Stomach (tissue), 8 donors: ENCODE measurements at regions not wholly inside any gene's neighbourhood (a gene's known extent, or its start where the extent isn't known, plus 50 kb on each side); places are given as distances from the start of the nearest gene placed in this dataset.

Experiments
- DNase-seq, 2 donors: peaks; one replicate each; pipeline versions ENCODE4 v3.0.0 to v3.0.0-alpha.2; 2013 to 2019
- H3K27ac ChIP-seq, 5 donors: fragments of 200-600 bp in 4 of 5; sonication (generic) in 4 of 5; one replicate each; pipeline ENCODE4 v1.5.1; 2013 to 2019; ENCODE audit warnings: mild to moderate bottlenecking in 1 of 5, moderate library complexity in 1 of 5
- H3K27me3 ChIP-seq, 3 donors: fragments of 200-600 bp; sonication (generic); one replicate each; pipeline ENCODE4 v1.5.1; 2017 to 2019; ENCODE audit warnings: mixed run types in 1 of 3
- H3K36me3 ChIP-seq, 4 donors: fragments of 200-600 bp; sonication (generic); 1 replicate in 3 of 4; 2 replicates in 1 of 4; pipeline ENCODE4 v1.5.1; 2016 to 2019
- H3K4me1 ChIP-seq, 4 donors: fragments of 200-600 bp; sonication (generic); one replicate each; pipeline ENCODE4 v1.5.1; 2016 to 2019
- H3K4me3 ChIP-seq, 4 donors: fragments of 200-600 bp; sonication (generic) in 3 of 4; one replicate each; pipeline ENCODE4 v1.5.1; 2016 to 2019; ENCODE audit warnings: mild to moderate bottlenecking in 1 of 4
- H3K9me3 ChIP-seq, 4 donors: fragments of 200-600 bp; sonication (generic); one replicate each; pipeline ENCODE4 v1.5.1; 2016 to 2019
- EP300 ChIP-seq: sonication (generic); formaldehyde crosslinking; IDR thresholded peaks from one replicate; pipeline ENCODE4 v1.6.1; 2017; ENCODE audit warnings: antibody characterized with exemption
- POLR2A ChIP-seq, 4 donors: fragments of 450-650 bp; IDR thresholded peaks; one replicate each; pipeline ENCODE4 v1.6.1; 2016; ENCODE audit warnings: antibody characterized with exemption in 4 of 4, control low read depth in 2 of 4, mild to moderate bottlenecking in 1 of 4, moderate library complexity in 1 of 4
- POLR2AphosphoS5 ChIP-seq, 3 donors: sonication (generic); formaldehyde crosslinking; IDR thresholded peaks; one replicate each; pipeline ENCODE4 v1.6.1; 2016; ENCODE audit warnings: antibody characterized with exemption in 3 of 3
- WGBS, 5 donors: extraction: QIAGEN DNeasy Blood & Tissue Kit in 3 of 5; methylation state at CpG; one replicate each; pipeline versions ENCODE4 v1.1.5 to v1.1.7; 2013 to 2018; 5-methylcytosine and 5-hydroxymethylcytosine counted together
- intact Hi-C: fragments of 100-400 bp; cut with DNase I; formaldehyde crosslinking; loops from one replicate; pipeline ENCODE4 v1.15.1; 2023; ENCODE audit warnings: low total_unique reads
- TF ChIP-seq, protein P1 (sequence below), 7 experiments: fragments of 450-650 bp in 4 of 7; fragments of 200-600 bp in 3 of 7; sonication (generic) in 3 of 7; IDR thresholded peaks; one replicate each; pipeline ENCODE4 v1.5.1; 2016 to 2019; ENCODE audit warnings: antibody characterized with exemption in 7 of 7, control low read depth in 2 of 7, mild to moderate bottlenecking in 1 of 7
- donor health status: healthy with polysubstance abuse.
- donor health status: Bipolar disorder and iron deficiency.
- donor health status: healthy.

DNA sequence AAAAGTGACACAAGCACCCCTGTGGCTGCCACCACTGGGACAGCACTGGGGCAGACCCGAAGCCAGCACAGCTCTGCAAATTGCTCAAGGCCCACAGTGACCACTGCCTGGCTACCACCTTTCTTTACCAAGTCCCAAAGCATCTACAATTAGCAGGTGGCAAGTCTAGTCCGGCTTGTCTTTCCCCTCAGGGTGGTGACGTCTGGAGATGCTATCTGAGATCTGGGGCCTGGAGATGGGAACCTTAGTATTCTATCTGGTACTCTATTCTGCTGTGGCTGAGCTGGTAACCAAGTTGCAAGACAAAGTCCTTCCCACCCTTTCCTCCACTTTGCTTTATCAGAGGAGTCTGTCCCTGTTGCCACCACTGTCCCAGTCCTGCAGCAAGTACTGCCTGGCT is 1010.1 kb upstream of the FLRT2 start:
- Histone ChIP-seq H3K27ac (no peak overlapping the region), H3K36me3 (no peaks in the 10 kb centered on the region), H3K4me3 (no peak overlapping the region), H3K4me1 (no peaks in the 10 kb centered on the region), H3K27me3 (no peaks in the 10 kb centered on the region), H3K9me3 (no peaks in the 10 kb centered on the region)
- DNase-seq = no peak
- WGBS, 5 donors = 83 to 98% (median 92%) methylated on average over 3 of the region's 3 CpGs
- TF ChIP-seq, protein P1, sequence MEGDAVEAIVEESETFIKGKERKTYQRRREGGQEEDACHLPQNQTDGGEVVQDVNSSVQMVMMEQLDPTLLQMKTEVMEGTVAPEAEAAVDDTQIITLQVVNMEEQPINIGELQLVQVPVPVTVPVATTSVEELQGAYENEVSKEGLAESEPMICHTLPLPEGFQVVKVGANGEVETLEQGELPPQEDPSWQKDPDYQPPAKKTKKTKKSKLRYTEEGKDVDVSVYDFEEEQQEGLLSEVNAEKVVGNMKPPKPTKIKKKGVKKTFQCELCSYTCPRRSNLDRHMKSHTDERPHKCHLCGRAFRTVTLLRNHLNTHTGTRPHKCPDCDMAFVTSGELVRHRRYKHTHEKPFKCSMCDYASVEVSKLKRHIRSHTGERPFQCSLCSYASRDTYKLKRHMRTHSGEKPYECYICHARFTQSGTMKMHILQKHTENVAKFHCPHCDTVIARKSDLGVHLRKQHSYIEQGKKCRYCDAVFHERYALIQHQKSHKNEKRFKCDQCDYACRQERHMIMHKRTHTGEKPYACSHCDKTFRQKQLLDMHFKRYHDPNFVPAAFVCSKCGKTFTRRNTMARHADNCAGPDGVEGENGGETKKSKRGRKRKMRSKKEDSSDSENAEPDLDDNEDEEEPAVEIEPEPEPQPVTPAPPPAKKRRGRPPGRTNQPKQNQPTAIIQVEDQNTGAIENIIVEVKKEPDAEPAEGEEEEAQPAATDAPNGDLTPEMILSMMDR (IDR thresholded peaks at IDR 0.05) = no peak
- TF ChIP-seq POLR2AphosphoS5 (IDR thresholded peaks at IDR 0.05) = no peak
- no peak for TF ChIP-seq EP300
- TF ChIP-seq POLR2A (IDR thresholded peaks at IDR 0.05) = no peak
- intact Hi-C loops = no loop called here

DNA sequence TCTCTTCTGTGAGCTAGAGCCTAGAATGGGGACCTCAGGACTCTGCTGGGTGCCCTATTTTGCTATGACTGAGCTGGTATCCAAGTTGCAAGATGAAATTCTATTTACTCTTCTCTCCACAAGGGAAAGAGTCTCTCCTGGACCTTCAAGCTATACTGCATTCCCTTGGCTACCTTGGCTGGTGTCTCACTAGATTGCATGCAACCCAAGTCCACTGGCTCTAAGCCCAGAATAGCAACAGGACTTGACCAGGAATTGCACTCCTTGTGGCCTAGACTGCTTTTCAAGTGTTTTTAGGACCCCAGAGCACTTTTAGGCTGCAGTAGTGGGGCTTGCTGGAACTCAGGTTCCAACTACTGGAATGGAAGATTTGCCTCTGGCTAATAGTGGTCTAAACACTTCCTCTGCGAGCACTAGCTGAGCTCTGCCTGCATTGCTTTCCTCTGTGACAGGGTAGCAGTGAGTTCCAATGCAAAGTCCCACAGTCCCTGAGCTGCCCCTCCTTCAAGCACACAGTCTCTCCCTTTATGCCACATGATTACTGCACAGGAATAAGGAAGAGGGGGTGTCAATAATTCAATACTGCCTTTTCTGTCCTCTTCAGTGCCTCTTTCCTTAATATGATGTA is 1009.1 kb upstream of the FLRT2 start:
- H3K4me3 ChIP-seq = no peak overlapping the region
- WGBS, 5 donors = 73 to 100% (median 81%) methylated on average over 1 of the region's 1 CpG
- H3K4me1 ChIP-seq = no peaks in the 10 kb centered on the region
- intact Hi-C loops = no loop called here
- TF ChIP-seq POLR2AphosphoS5 (IDR thresholded peaks at IDR 0.05) (no peak), EP300 (no peak), POLR2A (IDR thresholded peaks at IDR 0.05) (no peak)
- TF ChIP-seq, protein P1 (IDR thresholded peaks at IDR 0.05) = no peak
- H3K36me3 ChIP-seq = no peaks in the 10 kb centered on the region
- no peaks in the 10 kb centered on the region for H3K27me3 ChIP-seq
- H3K9me3 ChIP-seq = no peaks in the 10 kb centered on the region
- no peak overlapping the region for H3K27ac ChIP-seq
- no peak for DNase-seq

DNA sequence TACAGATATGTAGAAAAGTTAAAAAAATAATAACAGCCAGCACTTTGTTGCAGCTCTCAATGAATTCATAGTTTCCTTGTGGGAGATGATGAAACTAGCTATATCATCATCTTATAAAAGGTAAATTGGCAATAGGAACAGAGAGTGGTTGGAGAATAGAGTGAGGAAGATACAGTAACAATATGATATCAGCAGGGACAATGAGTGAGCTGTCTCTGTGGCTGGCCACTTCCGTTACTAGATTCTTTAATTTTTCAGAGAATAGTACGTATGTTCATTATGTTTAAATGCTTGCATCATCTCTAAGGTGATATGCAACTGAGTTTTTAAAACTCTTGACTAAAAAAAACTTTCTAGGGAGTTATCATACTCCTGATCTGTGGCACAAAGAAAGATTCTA is 1006.2 kb upstream of the FLRT2 start:
- intact Hi-C loops = no loop called here
- no peaks in the 10 kb centered on the region for H3K4me1 ChIP-seq
- H3K36me3 ChIP-seq = no peaks in the 10 kb centered on the region
- TF ChIP-seq POLR2AphosphoS5 (IDR thresholded peaks at IDR 0.05) (no peak), EP300 (no peak), POLR2A (IDR thresholded peaks at IDR 0.05) (no peak)
- TF ChIP-seq, protein P1 (IDR thresholded peaks at IDR 0.05) = no peak
- 87 to 94% (median 89%) methylated on average over 2 of the region's 2 CpGs for WGBS, 5 donors
- H3K4me3 ChIP-seq = no peak overlapping the region
- no peaks in the 10 kb centered on the region for H3K9me3 ChIP-seq
- no peak overlapping the region for H3K27ac ChIP-seq
- H3K27me3 ChIP-seq = no peaks in the 10 kb centered on the region
- DNase-seq = no peak

DNA sequence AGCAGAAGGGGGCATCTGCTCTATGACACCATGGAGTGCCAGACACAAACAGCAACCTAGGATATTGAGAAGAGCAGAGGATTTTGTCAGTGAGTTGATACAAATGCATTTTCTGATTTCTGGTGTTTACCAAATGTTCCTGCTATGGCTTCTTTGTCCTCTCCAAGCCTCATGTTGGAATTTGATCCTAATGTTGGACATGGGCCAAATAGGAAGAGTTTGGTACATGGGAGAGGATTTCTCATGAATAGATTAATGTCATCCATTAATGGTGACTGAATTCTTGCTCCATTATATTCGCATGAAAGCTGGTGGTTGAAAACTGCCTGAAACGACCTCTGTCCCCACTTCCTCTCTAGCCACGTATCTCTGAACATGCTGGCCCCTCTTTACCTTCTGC is 1002.2 kb upstream of the FLRT2 start:
- WGBS, 5 donors = 53 to 82% (median 78%) methylated on average over 3 of the region's 3 CpGs
- intact Hi-C loops = no loop called here

More for the DNA sequence above, 1002.2 kb upstream of the FLRT2 start:
- no peak for DNase-seq
- Histone ChIP-seq H3K27me3 (no peaks in the 10 kb centered on the region), H3K36me3 (no peaks in the 10 kb centered on the region), H3K4me1 (no peaks in the 10 kb centered on the region), H3K27ac (no peak overlapping the region), H3K4me3 (no peak overlapping the region), H3K9me3 (no peaks in the 10 kb centered on the region)
- TF ChIP-seq POLR2A (IDR thresholded peaks at IDR 0.05) (no peak), EP300 (no peak), POLR2AphosphoS5 (IDR thresholded peaks at IDR 0.05) (no peak)
- TF ChIP-seq, protein P1 (IDR thresholded peaks at IDR 0.05) = no peak
